Lung (tissue), 11 donors: ENCODE measurements at regions not wholly inside any gene's neighbourhood (a gene's known extent, or its start where the extent isn't known, plus 50 kb on each side); places are given as distances from the start of the nearest gene placed in this dataset.

ENCODE experiments used
- ATAC-seq: fragments of 200-7000 bp; cut with Tn5 transposase; one replicate; pipeline ENCODE4 v1.9.1; 2020; ENCODE audit warnings: moderate number of reproducible peaks; ENCODE audit not compliant: insufficient read depth, low FRiP score
- DNase-seq, 3 donors: peaks; one replicate each; pipeline ENCODE4 v3.0.0-alpha.2; 2013 to 2017
- H3K27ac ChIP-seq, 2 donors: one replicate each; pipeline ENCODE4 v1.5.1; 2013; ENCODE audit warnings: mild to moderate bottlenecking in 2 of 2, moderate library complexity in 2 of 2, control low read depth in 1 of 2, inconsistent platforms in 1 of 2, low read depth in 1 of 2, low read length in 1 of 2
- H3K27me3 ChIP-seq, 3 donors: one replicate each; pipeline ENCODE4 v1.5.1; 2013; ENCODE audit warnings: low read length in 2 of 3; ENCODE audit not compliant: control insufficient read depth in 3 of 3, insufficient read depth in 3 of 3
- H3K36me3 ChIP-seq, 4 donors: one replicate each; pipeline ENCODE4 v1.5.1; 2013; ENCODE audit warnings: low read length in 4 of 4, mild to moderate bottlenecking in 1 of 4, moderate library complexity in 1 of 4; ENCODE audit not compliant: control insufficient read depth in 4 of 4, insufficient read depth in 4 of 4
- H3K4me1 ChIP-seq, 5 donors: one replicate each; pipeline ENCODE4 v1.5.1; 2013; ENCODE audit warnings: low read length in 5 of 5, mild to moderate bottlenecking in 2 of 5, moderate library complexity in 1 of 5; ENCODE audit not compliant: control insufficient read depth in 5 of 5, insufficient read depth in 5 of 5
- H3K4me3 ChIP-seq: one replicate; pipeline ENCODE4 v1.5.1; 2013; ENCODE audit warnings: mild to moderate bottlenecking, control low read depth, moderate library complexity
- H3K9ac ChIP-seq, 2 donors: one replicate each; pipeline ENCODE4 v1.5.1; 2013; ENCODE audit warnings: low read length in 2 of 2, control low read depth in 1 of 2; ENCODE audit not compliant: insufficient read depth in 1 of 2
- H3K9me3 ChIP-seq, 4 donors: one replicate each; pipeline ENCODE4 v1.5.1; 2013; ENCODE audit warnings: low read length in 3 of 4, mild to moderate bottlenecking in 1 of 4, moderate library complexity in 1 of 4; ENCODE audit not compliant: control insufficient read depth in 4 of 4, insufficient read depth in 3 of 4
- WGBS, 2 donors: extraction: QIAGEN DNeasy Blood & Tissue Kit; methylation state at CpG; one replicate each; pipeline ENCODE4 v1.1.7; 2013; 5-methylcytosine and 5-hydroxymethylcytosine counted together
- TF ChIP-seq, protein P1 (sequence below): IDR thresholded peaks from 2 replicates; pipeline ENCODE4 v1.5.1; 2012; ENCODE audit warnings: mild to moderate bottlenecking; ENCODE audit errors: control extremely low read depth, extremely low read depth
- donor health status: control.
- donor health status: control.
- donor health status: Bipolar disorder and iron deficiency.
- donor health status: healthy.
- donor health status: DM: yes; HTN: yes; CAD: no.

DNA sequence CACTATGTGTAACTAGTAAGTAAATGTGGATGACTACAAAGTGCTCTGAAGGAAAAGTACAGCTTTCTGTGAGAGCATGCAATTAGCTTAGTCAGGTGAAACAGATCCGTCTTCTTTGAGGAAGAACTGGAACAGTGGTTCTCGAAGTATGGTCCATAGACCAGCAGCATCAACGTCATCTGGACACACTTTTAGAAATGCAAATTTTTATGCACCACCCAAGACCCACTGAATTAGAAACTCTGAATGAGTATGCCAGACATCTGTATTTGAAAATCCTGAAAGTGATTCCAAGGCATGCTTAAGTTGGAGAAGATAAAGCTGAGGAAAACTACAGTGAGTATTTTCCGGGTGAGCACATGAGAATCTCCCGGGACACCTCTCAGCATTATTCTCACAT, 130.7 kb upstream of the SPHKAP start:
- Histone ChIP-seq H3K36me3 (no peaks in the 10 kb centered on the region), H3K4me3 (no peak overlapping the region), H3K4me1 (no peaks in the 10 kb centered on the region), H3K9ac (no peak overlapping the region), H3K27ac (no peak overlapping the region), H3K27me3 (no peaks in the 10 kb centered on the region), H3K9me3 (no peaks in the 10 kb centered on the region)
- TF ChIP-seq, protein P1, sequence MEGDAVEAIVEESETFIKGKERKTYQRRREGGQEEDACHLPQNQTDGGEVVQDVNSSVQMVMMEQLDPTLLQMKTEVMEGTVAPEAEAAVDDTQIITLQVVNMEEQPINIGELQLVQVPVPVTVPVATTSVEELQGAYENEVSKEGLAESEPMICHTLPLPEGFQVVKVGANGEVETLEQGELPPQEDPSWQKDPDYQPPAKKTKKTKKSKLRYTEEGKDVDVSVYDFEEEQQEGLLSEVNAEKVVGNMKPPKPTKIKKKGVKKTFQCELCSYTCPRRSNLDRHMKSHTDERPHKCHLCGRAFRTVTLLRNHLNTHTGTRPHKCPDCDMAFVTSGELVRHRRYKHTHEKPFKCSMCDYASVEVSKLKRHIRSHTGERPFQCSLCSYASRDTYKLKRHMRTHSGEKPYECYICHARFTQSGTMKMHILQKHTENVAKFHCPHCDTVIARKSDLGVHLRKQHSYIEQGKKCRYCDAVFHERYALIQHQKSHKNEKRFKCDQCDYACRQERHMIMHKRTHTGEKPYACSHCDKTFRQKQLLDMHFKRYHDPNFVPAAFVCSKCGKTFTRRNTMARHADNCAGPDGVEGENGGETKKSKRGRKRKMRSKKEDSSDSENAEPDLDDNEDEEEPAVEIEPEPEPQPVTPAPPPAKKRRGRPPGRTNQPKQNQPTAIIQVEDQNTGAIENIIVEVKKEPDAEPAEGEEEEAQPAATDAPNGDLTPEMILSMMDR, result no peak
- 85 to 88% methylated on average over 5 of the region's 5 CpGs for WGBS, 2 donors
- no peak for ATAC-seq
- DNase-seq, result no peak

DNA sequence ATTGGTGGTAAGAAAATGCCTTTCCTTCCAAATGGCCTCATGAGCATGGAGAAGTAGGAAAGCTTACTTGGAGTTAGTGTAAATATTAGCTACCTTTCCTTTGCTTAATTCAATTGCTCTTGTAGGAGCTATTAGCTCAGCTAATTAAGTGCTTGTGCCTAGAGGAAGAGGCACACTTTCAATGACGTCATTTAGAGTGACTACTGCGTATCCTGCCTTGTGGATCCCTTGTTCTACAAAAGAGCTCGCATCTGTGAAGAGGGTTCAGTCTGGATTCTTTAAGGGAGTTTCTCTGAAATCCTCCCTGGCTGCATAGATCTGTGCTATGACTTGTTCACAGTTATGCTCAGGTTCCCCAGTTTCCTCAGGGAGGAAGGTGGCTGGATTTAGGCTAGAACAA, 122.5 kb upstream of the SPHKAP start:
- no peak overlapping the region for H3K4me3 ChIP-seq
- no peak for ATAC-seq
- TF ChIP-seq, protein P1, result no peak
- 69 to 83% methylated on average over 3 of the region's 3 CpGs for WGBS, 2 donors
- H3K27ac ChIP-seq, result no peak overlapping the region
- no peak overlapping the region for H3K9ac ChIP-seq
- no peak for DNase-seq
- H3K9me3 ChIP-seq, result no peaks in the 10 kb centered on the region
- no peaks in the 10 kb centered on the region for H3K4me1 ChIP-seq
- H3K36me3 ChIP-seq, result no peaks in the 10 kb centered on the region
- no peaks in the 10 kb centered on the region for H3K27me3 ChIP-seq

DNA sequence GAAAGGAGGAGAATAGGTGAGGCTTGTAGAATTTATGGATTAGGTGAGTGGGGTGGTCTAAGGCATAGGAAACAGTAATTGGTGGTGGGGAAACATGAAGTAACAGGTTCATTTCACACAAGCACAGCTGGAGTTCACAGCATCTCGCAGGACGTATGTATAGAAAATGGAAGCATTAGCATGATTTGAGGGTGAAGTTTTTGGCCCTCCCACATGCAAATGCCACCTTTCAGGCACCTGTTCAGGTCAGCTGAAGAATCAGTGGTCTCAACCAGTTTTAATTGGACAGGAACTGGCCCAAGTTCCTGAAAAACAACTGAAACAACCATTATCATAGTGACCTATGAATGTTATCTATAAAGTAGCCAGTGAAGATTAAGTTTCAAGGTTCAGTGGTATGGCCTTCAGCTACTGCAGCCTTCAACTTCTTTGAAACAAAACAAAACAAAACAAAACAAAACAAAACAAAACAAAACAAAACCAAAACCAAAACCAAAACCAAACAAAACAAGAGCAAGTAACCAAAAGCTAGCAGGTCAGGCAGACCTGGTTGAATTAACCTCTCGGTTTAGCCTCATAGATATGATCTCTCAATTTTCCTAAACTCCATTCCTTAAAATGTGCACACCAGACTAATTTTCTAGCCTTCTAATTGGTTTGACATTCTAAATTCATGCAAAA, 102.1 kb upstream of the SPHKAP start:
- 83 to 86% methylated on average over 3 of the region's 3 CpGs for WGBS, 2 donors
- Histone ChIP-seq H3K36me3 (no peaks in the 10 kb centered on the region), H3K9me3 (no peaks in the 10 kb centered on the region), H3K9ac (no peak overlapping the region), H3K4me1 (no peaks in the 10 kb centered on the region), H3K27me3 (no peaks in the 10 kb centered on the region), H3K27ac (no peak overlapping the region), H3K4me3 (no peak overlapping the region)
- TF ChIP-seq, protein P1, result no peak
- ATAC-seq (no peak), DNase-seq (no peak)

DNA sequence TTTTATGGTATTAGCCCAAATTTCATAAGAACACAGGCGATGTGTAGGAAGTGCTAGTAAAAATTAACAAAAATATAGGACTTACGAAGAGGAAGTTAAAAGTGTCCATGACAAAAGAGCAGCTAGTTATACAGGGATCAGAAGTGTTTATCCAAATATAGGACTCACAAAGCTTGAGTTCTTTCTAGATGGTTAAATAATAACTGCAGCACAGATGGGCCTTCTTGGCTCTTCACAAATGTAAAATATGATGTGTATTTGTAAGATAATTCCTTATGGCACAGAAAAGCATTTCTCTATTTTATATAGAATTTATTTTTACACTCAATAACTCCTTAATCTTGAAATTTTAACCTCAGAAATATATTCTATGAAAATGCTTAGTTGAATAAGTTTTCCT, 100.9 kb upstream of the SPHKAP start:
- TF ChIP-seq, protein P1, result no peak
- H3K36me3 ChIP-seq, result no peaks in the 10 kb centered on the region
- H3K4me3 ChIP-seq, result no peak overlapping the region

More for the DNA sequence above, 100.9 kb upstream of the SPHKAP start:
- no peaks in the 10 kb centered on the region for H3K9me3 ChIP-seq
- ATAC-seq, result no peak
- no peak overlapping the region for H3K27ac ChIP-seq
- no peaks in the 10 kb centered on the region for H3K4me1 ChIP-seq
- DNase-seq, result no peak
- H3K9ac ChIP-seq, result no peak overlapping the region
- 73 to 77% methylated on average over 2 of the region's 2 CpGs for WGBS, 2 donors
- H3K27me3 ChIP-seq, result no peaks in the 10 kb centered on the region
